Sigmoid colon (tissue), 4 donors: ENCODE measurements at regions not wholly inside any gene's neighbourhood (a gene's known extent, or its start where the extent isn't known, plus 50 kb on each side); places are given as distances from the start of the nearest gene placed in this dataset.

ENCODE experiments used
- CTCF ChIP-seq, 4 experiments: fragments of 450-650 bp in 3 of 4; fragments of 200-600 bp in 1 of 4; IDR thresholded peaks; one replicate each; pipeline ENCODE4 v1.5.1; 2016 to 2019; ENCODE audit warnings: antibody characterized with exemption in 4 of 4, mild to moderate bottlenecking in 3 of 4, moderate library complexity in 2 of 4
- EP300 ChIP-seq, 4 donors: sonication (generic); formaldehyde crosslinking; IDR thresholded peaks; one replicate each; pipeline ENCODE4 v1.6.1; 2017; ENCODE audit warnings: antibody characterized with exemption in 4 of 4
- POLR2A ChIP-seq, 2 donors: fragments of 450-650 bp; IDR thresholded peaks; one replicate each; pipeline ENCODE4 v1.6.1; 2016; ENCODE audit warnings: antibody characterized with exemption in 2 of 2, mild to moderate bottlenecking in 2 of 2, moderate library complexity in 2 of 2
- POLR2AphosphoS5 ChIP-seq, 4 donors: sonication (generic); formaldehyde crosslinking; IDR thresholded peaks; one replicate each; pipeline ENCODE4 v1.6.1; 2017; ENCODE audit warnings: antibody characterized with exemption in 4 of 4

GRCh38 chrX:34749896-34750295 lies 92.8 kb upstream of the TMEM47 start:
- TF ChIP-seq CTCF (IDR thresholded peaks at IDR 0.05) (no peak), POLR2AphosphoS5 (IDR thresholded peaks at IDR 0.05) (no peak), EP300 (IDR thresholded peaks at IDR 0.05) (no peak), POLR2A (IDR thresholded peaks at IDR 0.05) (no peak)
